ENCODE measurements at regions not wholly inside any gene's neighbourhood (a gene's known extent, or its start where the extent isn't known, plus 50 kb on each side); places are given as distances from the start of the nearest gene placed in this dataset.

- no peak overlapping the region for H3K27ac Mint-ChIP-seq
- no peak overlapping the region for H3K4me3 Mint-ChIP-seq
- Histone ChIP-seq H3K9me3 (ENCODE audit: control insufficient read depth in 2 of 2, low read length in 2 of 2) (no peaks in the 10 kb centered on the region), H3K27me3 (ENCODE audit: control insufficient read depth, insufficient read depth, low read length) (no peaks in the 10 kb centered on the region), H3K4me1 (ENCODE audit: control insufficient read depth, insufficient read depth, low read length, poor library complexity, severe bottlenecking) (no peaks in the 10 kb centered on the region), H3K36me3 (ENCODE audit: control insufficient read depth, insufficient read depth, low read length) (no peaks in the 10 kb centered on the region), H3K4me3 (ENCODE audit: low read depth, low read length) (no peak overlapping the region), H3K27ac (ENCODE audit: insufficient read depth, low read length, poor library complexity, severe bottlenecking) (no peak overlapping the region)
- ATAC-seq (ENCODE audit: low read depth in 2 of 2): no peak
- no peaks in the 10 kb centered on the region for H3K36me3 Mint-ChIP-seq
- peaks cover 0 to 4% (median 0%) of the 10 kb centered on the region in 4 donors for H3K4me1 Mint-ChIP-seq
- H3K27me3 Mint-ChIP-seq: no peaks in the 10 kb centered on the region
- H3K9me3 Mint-ChIP-seq: peaks cover 3 to 25% (median 17%) of the 10 kb centered on the region in 7 donors
- DNase-seq: no peak
These were observed 1544.6 kb downstream of the OLFM4 start for GRCh38 chr13:54573186-54573585.

DNA sequence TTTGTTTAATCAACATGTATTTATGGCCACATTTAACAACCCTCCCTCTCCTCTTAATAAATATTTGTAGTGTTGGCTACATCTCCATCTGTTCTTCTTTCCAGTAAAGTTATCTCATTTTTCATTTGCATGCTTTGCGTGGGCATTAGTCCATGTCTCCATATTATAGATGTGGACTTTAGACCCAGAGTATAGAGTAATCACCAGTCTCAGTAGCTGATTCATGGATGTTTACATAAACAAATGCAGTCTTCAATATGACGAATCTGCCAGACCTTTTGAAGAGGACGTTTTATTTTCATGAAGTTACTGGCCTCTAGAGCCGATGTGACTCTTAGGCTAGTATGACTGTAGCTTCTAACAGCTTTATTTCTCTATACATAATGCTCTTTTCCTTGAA, 1546.2 kb downstream of the OLFM4 start:
- no peak for ATAC-seq (ENCODE audit: low read depth in 2 of 2)
- no peaks in the 10 kb centered on the region for H3K27me3 Mint-ChIP-seq
- no peak overlapping the region for H3K4me3 Mint-ChIP-seq
- no peaks in the 10 kb centered on the region for H3K4me1 ChIP-seq (ENCODE audit: control insufficient read depth, insufficient read depth, low read length, poor library complexity, severe bottlenecking)
- no peak for DNase-seq
- H3K36me3 ChIP-seq (ENCODE audit: control insufficient read depth, insufficient read depth, low read length): no peaks in the 10 kb centered on the region
- no peak overlapping the region for H3K4me3 ChIP-seq (ENCODE audit: low read depth, low read length)
- no peak overlapping the region for H3K27ac Mint-ChIP-seq
- no peaks in the 10 kb centered on the region for H3K27me3 ChIP-seq (ENCODE audit: control insufficient read depth, insufficient read depth, low read length)
- H3K36me3 Mint-ChIP-seq: no peaks in the 10 kb centered on the region
- H3K9me3 ChIP-seq (ENCODE audit: control insufficient read depth in 2 of 2, low read length in 2 of 2): no peaks in the 10 kb centered on the region
- no peaks in the 10 kb centered on the region for H3K4me1 Mint-ChIP-seq
- H3K27ac ChIP-seq (ENCODE audit: insufficient read depth, low read length, poor library complexity, severe bottlenecking): no peak overlapping the region
- peaks cover 3 to 16% (median 10%) of the 10 kb centered on the region in 7 donors for H3K9me3 Mint-ChIP-seq

GRCh38 chr13:54591540-54591939, 1562.9 kb downstream of the OLFM4 start:
- H3K4me3 ChIP-seq (ENCODE audit: low read depth, low read length): no peak overlapping the region
- no peaks in the 10 kb centered on the region for H3K4me1 ChIP-seq (ENCODE audit: control insufficient read depth, insufficient read depth, low read length, poor library complexity, severe bottlenecking)
- peaks cover 0 to 26% (median 5%) of the 10 kb centered on the region in 7 donors for H3K9me3 Mint-ChIP-seq
- no peaks in the 10 kb centered on the region for H3K36me3 Mint-ChIP-seq
- no peaks in the 10 kb centered on the region for H3K27me3 Mint-ChIP-seq
- no peak overlapping the region for H3K27ac ChIP-seq (ENCODE audit: insufficient read depth, low read length, poor library complexity, severe bottlenecking)
- H3K27ac Mint-ChIP-seq: no peak overlapping the region
- ATAC-seq (ENCODE audit: low read depth in 2 of 2) (no peak), DNase-seq (no peak)
- peaks cover 0 to 11% of the 10 kb centered on the region in 2 experiments for H3K9me3 ChIP-seq (ENCODE audit: control insufficient read depth in 2 of 2, low read length in 2 of 2)
- no peaks in the 10 kb centered on the region for H3K36me3 ChIP-seq (ENCODE audit: control insufficient read depth, insufficient read depth, low read length)
- H3K27me3 ChIP-seq (ENCODE audit: control insufficient read depth, insufficient read depth, low read length): no peaks in the 10 kb centered on the region
- no peak overlapping the region for H3K4me3 Mint-ChIP-seq
- H3K4me1 Mint-ChIP-seq: no peaks in the 10 kb centered on the region

DNA sequence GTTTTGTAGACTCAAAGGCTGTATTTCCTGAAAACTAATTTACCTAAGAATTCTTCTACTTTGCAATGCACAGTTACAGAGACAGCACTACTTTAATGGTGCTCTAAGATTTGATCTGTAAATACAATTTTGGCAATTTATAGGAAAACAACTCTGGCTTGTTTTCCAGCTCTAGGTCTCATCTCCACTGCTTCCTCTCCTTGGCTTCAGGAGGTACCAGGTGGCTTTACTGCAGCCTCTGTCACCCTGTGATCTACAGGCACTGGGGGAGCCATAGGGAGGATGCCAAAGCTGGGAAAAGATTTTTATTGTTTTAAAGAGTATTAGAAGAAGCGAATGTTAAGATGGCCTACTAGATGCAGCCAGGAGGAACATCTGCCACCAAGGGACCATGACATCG, 1563.6 kb downstream of the OLFM4 start:
- Mint-ChIP-seq H3K4me3 (no peak overlapping the region), H3K27ac (no peak overlapping the region), H3K27me3 (no peaks in the 10 kb centered on the region), H3K4me1 (no peaks in the 10 kb centered on the region), H3K36me3 (no peaks in the 10 kb centered on the region), H3K9me3 (peaks cover 0 to 22% (median 6%) of the 10 kb centered on the region in 7 donors)
- ATAC-seq (ENCODE audit: low read depth in 2 of 2) (no peak), DNase-seq (no peak)
- Histone ChIP-seq H3K4me1 (ENCODE audit: control insufficient read depth, insufficient read depth, low read length, poor library complexity, severe bottlenecking) (no peaks in the 10 kb centered on the region), H3K36me3 (ENCODE audit: control insufficient read depth, insufficient read depth, low read length) (no peaks in the 10 kb centered on the region), H3K27me3 (ENCODE audit: control insufficient read depth, insufficient read depth, low read length) (no peaks in the 10 kb centered on the region), H3K9me3 (ENCODE audit: control insufficient read depth in 2 of 2, low read length in 2 of 2) (peaks cover 0 to 11% of the 10 kb centered on the region in 2 experiments), H3K4me3 (ENCODE audit: low read depth, low read length) (no peak overlapping the region), H3K27ac (ENCODE audit: insufficient read depth, low read length, poor library complexity, severe bottlenecking) (no peak overlapping the region)

GRCh38 chr13:54593504-54593903, 1564.9 kb downstream of the OLFM4 start:
- Histone ChIP-seq H3K27me3 (ENCODE audit: control insufficient read depth, insufficient read depth, low read length) (no peaks in the 10 kb centered on the region), H3K4me3 (ENCODE audit: low read depth, low read length) (no peak overlapping the region), H3K27ac (ENCODE audit: insufficient read depth, low read length, poor library complexity, severe bottlenecking) (no peak overlapping the region), H3K9me3 (ENCODE audit: control insufficient read depth in 2 of 2, low read length in 2 of 2) (peaks cover 0 to 11% of the 10 kb centered on the region in 2 experiments), H3K4me1 (ENCODE audit: control insufficient read depth, insufficient read depth, low read length, poor library complexity, severe bottlenecking) (no peaks in the 10 kb centered on the region), H3K36me3 (ENCODE audit: control insufficient read depth, insufficient read depth, low read length) (no peaks in the 10 kb centered on the region)
- H3K4me1 Mint-ChIP-seq: no peaks in the 10 kb centered on the region
- H3K4me3 Mint-ChIP-seq: no peak overlapping the region
- H3K27ac Mint-ChIP-seq: no peak overlapping the region
- peaks cover 0 to 22% (median 7%) of the 10 kb centered on the region in 7 donors for H3K9me3 Mint-ChIP-seq
- H3K36me3 Mint-ChIP-seq: no peaks in the 10 kb centered on the region
- no peaks in the 10 kb centered on the region for H3K27me3 Mint-ChIP-seq
- no peak for DNase-seq
- ATAC-seq (ENCODE audit: low read depth in 2 of 2): no peak

- no peak overlapping the region for H3K27ac ChIP-seq (ENCODE audit: insufficient read depth, low read length, poor library complexity, severe bottlenecking)
- no peaks in the 10 kb centered on the region for H3K4me1 ChIP-seq (ENCODE audit: control insufficient read depth, insufficient read depth, low read length, poor library complexity, severe bottlenecking)
- no peaks in the 10 kb centered on the region for H3K27me3 ChIP-seq (ENCODE audit: control insufficient read depth, insufficient read depth, low read length)
- no peak for ATAC-seq (ENCODE audit: low read depth in 2 of 2)
- Mint-ChIP-seq H3K27ac (no peak overlapping the region), H3K27me3 (no peaks in the 10 kb centered on the region), H3K36me3 (no peaks in the 10 kb centered on the region), H3K9me3 (peaks cover 0 to 30% (median 9%) of the 10 kb centered on the region in 7 donors), H3K4me1 (no peaks in the 10 kb centered on the region), H3K4me3 (no peak overlapping the region)
- H3K4me3 ChIP-seq (ENCODE audit: low read depth, low read length): no peak overlapping the region
- no peaks in the 10 kb centered on the region for H3K36me3 ChIP-seq (ENCODE audit: control insufficient read depth, insufficient read depth, low read length)
- peaks cover 0 to 8% of the 10 kb centered on the region in 2 experiments for H3K9me3 ChIP-seq (ENCODE audit: control insufficient read depth in 2 of 2, low read length in 2 of 2)
- DNase-seq: no peak
These were observed 1569.0 kb downstream of the OLFM4 start for GRCh38 chr13:54597540-54598088.

- H3K9me3 ChIP-seq (ENCODE audit: control insufficient read depth in 2 of 2, low read length in 2 of 2): peaks cover 0 to 2% of the 10 kb centered on the region in 2 experiments
- no peak overlapping the region for H3K27ac Mint-ChIP-seq
- H3K36me3 Mint-ChIP-seq: no peaks in the 10 kb centered on the region
- H3K4me3 Mint-ChIP-seq: no peak overlapping the region
- H3K4me1 ChIP-seq (ENCODE audit: control insufficient read depth, insufficient read depth, low read length, poor library complexity, severe bottlenecking): no peaks in the 10 kb centered on the region
- H3K9me3 Mint-ChIP-seq: peaks cover 0 to 24% (median 13%) of the 10 kb centered on the region in 7 donors
- H3K27me3 Mint-ChIP-seq: no peaks in the 10 kb centered on the region
- H3K4me1 Mint-ChIP-seq: no peaks in the 10 kb centered on the region
- DNase-seq (no peak), ATAC-seq (ENCODE audit: low read depth in 2 of 2) (no peak)
- H3K4me3 ChIP-seq (ENCODE audit: low read depth, low read length): no peak overlapping the region
- H3K27ac ChIP-seq (ENCODE audit: insufficient read depth, low read length, poor library complexity, severe bottlenecking): no peak overlapping the region
- H3K36me3 ChIP-seq (ENCODE audit: control insufficient read depth, insufficient read depth, low read length): no peaks in the 10 kb centered on the region
- no peaks in the 10 kb centered on the region for H3K27me3 ChIP-seq (ENCODE audit: control insufficient read depth, insufficient read depth, low read length)
These were observed 1570.8 kb downstream of the OLFM4 start for GRCh38 chr13:54599413-54599812.

- H3K27ac Mint-ChIP-seq: no peak overlapping the region
- H3K9me3 Mint-ChIP-seq: peaks cover 0 to 24% (median 10%) of the 10 kb centered on the region in 7 donors
- Histone ChIP-seq H3K27me3 (ENCODE audit: control insufficient read depth, insufficient read depth, low read length) (no peaks in the 10 kb centered on the region), H3K27ac (ENCODE audit: insufficient read depth, low read length, poor library complexity, severe bottlenecking) (no peak overlapping the region), H3K4me1 (ENCODE audit: control insufficient read depth, insufficient read depth, low read length, poor library complexity, severe bottlenecking) (no peaks in the 10 kb centered on the region), H3K36me3 (ENCODE audit: control insufficient read depth, insufficient read depth, low read length) (no peaks in the 10 kb centered on the region), H3K9me3 (ENCODE audit: control insufficient read depth in 2 of 2, low read length in 2 of 2) (peaks cover 2 to 3% of the 10 kb centered on the region in 2 experiments), H3K4me3 (ENCODE audit: low read depth, low read length) (no peak overlapping the region)
- no peaks in the 10 kb centered on the region for H3K27me3 Mint-ChIP-seq
- DNase-seq (no peak), ATAC-seq (ENCODE audit: low read depth in 2 of 2) (no peak)
- peaks cover 0 to 6% (median 0%) of the 10 kb centered on the region in 4 donors for H3K4me1 Mint-ChIP-seq
- no peaks in the 10 kb centered on the region for H3K36me3 Mint-ChIP-seq
- H3K4me3 Mint-ChIP-seq: no peak overlapping the region
These were observed 1578.3 kb downstream of the OLFM4 start for GRCh38 chr13:54606944-54607343.
